ENCODE measurements at regions not wholly inside any gene's neighbourhood (a gene's known extent, or its start where the extent isn't known, plus 50 kb on each side); places are given as distances from the start of the nearest gene placed in this dataset.

DNA sequence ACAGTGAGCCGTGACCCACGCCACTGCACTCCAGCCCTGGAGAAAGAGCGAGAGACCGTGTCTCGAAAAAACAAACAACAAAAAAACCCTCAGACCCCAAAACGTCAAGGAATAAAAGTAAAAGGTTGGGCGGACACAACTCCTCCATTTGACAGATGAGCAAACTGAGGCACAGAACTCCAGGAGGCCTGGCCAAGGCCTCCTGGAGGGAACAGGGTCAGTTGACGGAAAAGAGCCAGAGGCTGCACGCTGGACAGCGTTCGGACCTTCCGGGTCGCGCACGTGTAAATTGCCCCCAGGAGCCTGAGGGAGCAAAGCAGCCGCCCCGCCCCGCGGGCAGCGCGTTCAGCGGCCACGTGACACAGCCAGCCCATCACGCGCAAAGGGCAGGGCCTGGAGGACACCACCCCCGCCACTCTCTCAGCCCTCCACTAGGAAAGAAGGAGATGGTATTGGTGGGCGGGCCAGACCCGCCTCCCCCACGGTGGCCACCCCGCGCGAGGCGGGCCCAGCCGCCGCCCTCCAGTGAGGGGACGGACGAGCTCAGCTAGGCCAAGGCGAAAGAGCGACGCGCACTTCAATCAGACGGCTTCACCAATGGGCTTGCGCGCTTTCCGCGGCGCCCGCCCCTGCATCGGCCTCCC is 81.5 kb downstream of the PTPDC1 start:
- TF ChIP-seq POLR2A (IDR thresholded peaks at IDR 0.05) = no peak
- TF ChIP-seq, protein P1, sequence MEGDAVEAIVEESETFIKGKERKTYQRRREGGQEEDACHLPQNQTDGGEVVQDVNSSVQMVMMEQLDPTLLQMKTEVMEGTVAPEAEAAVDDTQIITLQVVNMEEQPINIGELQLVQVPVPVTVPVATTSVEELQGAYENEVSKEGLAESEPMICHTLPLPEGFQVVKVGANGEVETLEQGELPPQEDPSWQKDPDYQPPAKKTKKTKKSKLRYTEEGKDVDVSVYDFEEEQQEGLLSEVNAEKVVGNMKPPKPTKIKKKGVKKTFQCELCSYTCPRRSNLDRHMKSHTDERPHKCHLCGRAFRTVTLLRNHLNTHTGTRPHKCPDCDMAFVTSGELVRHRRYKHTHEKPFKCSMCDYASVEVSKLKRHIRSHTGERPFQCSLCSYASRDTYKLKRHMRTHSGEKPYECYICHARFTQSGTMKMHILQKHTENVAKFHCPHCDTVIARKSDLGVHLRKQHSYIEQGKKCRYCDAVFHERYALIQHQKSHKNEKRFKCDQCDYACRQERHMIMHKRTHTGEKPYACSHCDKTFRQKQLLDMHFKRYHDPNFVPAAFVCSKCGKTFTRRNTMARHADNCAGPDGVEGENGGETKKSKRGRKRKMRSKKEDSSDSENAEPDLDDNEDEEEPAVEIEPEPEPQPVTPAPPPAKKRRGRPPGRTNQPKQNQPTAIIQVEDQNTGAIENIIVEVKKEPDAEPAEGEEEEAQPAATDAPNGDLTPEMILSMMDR (IDR thresholded peaks at IDR 0.05) = no peak

Measured in breast epithelium (tissue), 3 donors.